ENCODE measurements at regions not wholly inside any gene's neighbourhood (a gene's known extent, or its start where the extent isn't known, plus 50 kb on each side); places are given as distances from the start of the nearest gene placed in this dataset.

GRCh38 chr2:129438501-129439057 is 540.9 kb upstream of the RAB6C start:
- no peak for TF ChIP-seq CTCF (IDR thresholded peaks at IDR 0.05; ENCODE audit: insufficient read depth, low read length)
- no peak for TF ChIP-seq POLR2AphosphoS5 (IDR thresholded peaks at IDR 0.05; ENCODE audit: low read depth)

All from HL-60 (cell line).